ENCODE measurements at regions not wholly inside any gene's neighbourhood (a gene's known extent, or its start where the extent isn't known, plus 50 kb on each side); places are given as distances from the start of the nearest gene placed in this dataset.

DNA sequence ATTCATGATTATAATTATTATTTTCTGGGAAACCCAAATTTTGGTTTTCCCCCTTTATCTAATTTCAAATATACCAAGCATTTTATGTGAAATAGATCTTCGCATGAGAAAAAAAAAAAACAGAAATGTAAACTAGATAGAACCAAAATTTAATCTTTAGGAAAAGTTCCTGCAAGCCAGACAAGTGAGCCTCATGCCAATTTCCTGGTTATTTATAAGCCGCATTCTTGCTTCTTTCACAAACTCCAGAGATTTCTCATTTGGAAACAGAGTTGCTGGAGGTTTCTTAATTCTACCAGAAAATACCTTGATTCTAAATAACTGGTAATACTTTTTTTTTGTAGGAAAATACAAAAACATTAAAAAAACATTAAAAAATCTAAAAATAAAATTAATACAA is 690.4 kb upstream of the IGFBP3 start:
- intact Hi-C loops (cut with DNase I): no loop called here
- Histone ChIP-seq H3K27me3 (no peaks in the 10 kb centered on the region), H3K9me3 (no peaks in the 10 kb centered on the region), H3K36me3 (no peaks in the 10 kb centered on the region), H3K4me1 (no peaks in the 10 kb centered on the region), H3K27ac (no peak overlapping the region), H3K4me3 (no peak overlapping the region)
- TF ChIP-seq POLR2A (IDR thresholded peaks at IDR 0.05) (no peak), POLR2AphosphoS5 (IDR thresholded peaks at IDR 0.05; ENCODE audit: insufficient read depth in 1 of 2, low read depth in 1 of 2) (no peak)
- TF ChIP-seq, protein P1, sequence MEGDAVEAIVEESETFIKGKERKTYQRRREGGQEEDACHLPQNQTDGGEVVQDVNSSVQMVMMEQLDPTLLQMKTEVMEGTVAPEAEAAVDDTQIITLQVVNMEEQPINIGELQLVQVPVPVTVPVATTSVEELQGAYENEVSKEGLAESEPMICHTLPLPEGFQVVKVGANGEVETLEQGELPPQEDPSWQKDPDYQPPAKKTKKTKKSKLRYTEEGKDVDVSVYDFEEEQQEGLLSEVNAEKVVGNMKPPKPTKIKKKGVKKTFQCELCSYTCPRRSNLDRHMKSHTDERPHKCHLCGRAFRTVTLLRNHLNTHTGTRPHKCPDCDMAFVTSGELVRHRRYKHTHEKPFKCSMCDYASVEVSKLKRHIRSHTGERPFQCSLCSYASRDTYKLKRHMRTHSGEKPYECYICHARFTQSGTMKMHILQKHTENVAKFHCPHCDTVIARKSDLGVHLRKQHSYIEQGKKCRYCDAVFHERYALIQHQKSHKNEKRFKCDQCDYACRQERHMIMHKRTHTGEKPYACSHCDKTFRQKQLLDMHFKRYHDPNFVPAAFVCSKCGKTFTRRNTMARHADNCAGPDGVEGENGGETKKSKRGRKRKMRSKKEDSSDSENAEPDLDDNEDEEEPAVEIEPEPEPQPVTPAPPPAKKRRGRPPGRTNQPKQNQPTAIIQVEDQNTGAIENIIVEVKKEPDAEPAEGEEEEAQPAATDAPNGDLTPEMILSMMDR (IDR thresholded peaks at IDR 0.05): no peak
- DNase-seq (ENCODE audit: extremely low spot score in 2 of 2): no peak

DNA sequence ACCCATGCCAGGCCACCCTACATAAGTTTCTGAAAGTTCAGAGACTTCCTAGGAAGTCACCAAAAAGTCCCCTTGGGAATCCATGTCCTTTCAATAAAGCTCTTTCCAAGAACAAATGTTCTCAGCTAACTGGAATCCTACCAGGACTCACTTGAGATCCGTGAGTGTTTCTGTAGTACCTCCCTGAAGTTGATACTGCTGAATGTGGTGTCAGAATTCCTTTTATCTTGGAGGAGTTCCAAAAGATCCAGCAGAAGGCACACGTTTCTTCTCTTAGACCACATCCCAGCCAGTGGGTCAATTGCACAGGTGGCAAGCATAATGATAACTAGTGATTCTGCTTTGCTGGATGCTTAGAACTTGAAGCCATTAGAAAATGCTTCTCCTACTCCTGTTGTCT is 689.7 kb upstream of the IGFBP3 start:
- intact Hi-C loops (cut with DNase I): no loop called here
- TF ChIP-seq POLR2AphosphoS5 (IDR thresholded peaks at IDR 0.05; ENCODE audit: insufficient read depth in 1 of 2, low read depth in 1 of 2): no peak
- TF ChIP-seq, protein P1 (IDR thresholded peaks at IDR 0.05): no peak
- no peak for TF ChIP-seq POLR2A (IDR thresholded peaks at IDR 0.05)
- no peak overlapping the region for H3K27ac ChIP-seq

DNA sequence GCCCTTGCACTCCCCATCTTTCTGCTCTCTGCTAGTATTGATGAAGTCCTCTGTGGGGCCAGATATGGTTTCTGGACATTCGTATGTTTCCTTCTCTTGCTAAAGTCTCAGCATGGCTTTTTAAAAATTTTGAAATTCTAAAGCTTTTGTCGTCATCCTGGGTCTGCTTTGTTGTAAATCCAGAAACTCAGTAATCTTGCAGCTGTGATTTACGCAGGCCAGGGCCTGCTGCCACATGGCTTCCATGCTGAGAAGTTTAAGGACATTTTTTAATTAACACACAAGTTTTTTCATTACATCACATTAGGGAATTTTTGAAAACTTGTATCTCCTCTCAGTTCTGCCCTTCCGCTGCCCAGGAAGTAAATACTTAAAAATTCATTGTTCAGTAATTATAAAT is 686.1 kb upstream of the IGFBP3 start:
- no peak for DNase-seq (ENCODE audit: extremely low spot score in 2 of 2)
- intact Hi-C loops (cut with DNase I): no loop called here
- no peaks in the 10 kb centered on the region for H3K36me3 ChIP-seq
- H3K4me1 ChIP-seq: peaks cover 28% of the 10 kb centered on the region
- TF ChIP-seq, protein P1 (IDR thresholded peaks at IDR 0.05): no peak
- TF ChIP-seq POLR2AphosphoS5 (IDR thresholded peaks at IDR 0.05; ENCODE audit: insufficient read depth in 1 of 2, low read depth in 1 of 2) (no peak), POLR2A (IDR thresholded peaks at IDR 0.05) (no peak)
- no peak overlapping the region for H3K4me3 ChIP-seq
- H3K27me3 ChIP-seq: no peaks in the 10 kb centered on the region
- H3K9me3 ChIP-seq: no peaks in the 10 kb centered on the region
- no peak overlapping the region for H3K27ac ChIP-seq

More for the DNA sequence above, 689.7 kb upstream of the IGFBP3 start:
- no peak for DNase-seq (ENCODE audit: extremely low spot score in 2 of 2)
- H3K27me3 ChIP-seq: no peaks in the 10 kb centered on the region
- H3K4me1 ChIP-seq: no peaks in the 10 kb centered on the region
- no peaks in the 10 kb centered on the region for H3K9me3 ChIP-seq
- H3K4me3 ChIP-seq: no peak overlapping the region
- H3K36me3 ChIP-seq: no peaks in the 10 kb centered on the region

DNA sequence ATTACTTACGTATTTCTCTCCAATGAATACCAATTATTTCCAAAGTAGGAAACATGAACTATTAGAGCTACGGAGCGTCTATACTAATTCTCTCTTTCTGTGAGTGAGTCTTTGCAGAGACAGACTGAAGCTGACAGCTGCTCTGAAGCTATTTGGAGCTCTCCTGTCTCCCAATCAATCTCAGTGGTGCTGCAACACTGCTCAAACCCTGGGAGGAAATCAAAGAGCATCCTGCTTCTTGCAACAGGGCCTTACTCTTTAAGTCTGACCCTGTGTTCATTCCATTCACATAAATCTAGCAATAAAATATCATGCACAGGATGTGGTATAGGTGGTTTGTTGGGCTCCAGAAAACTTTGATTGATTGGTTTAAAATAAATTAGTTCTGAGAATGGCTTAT is 685.7 kb upstream of the IGFBP3 start:
- peaks cover 28% of the 10 kb centered on the region for H3K4me1 ChIP-seq
- intact Hi-C loops (cut with DNase I): no loop called here
- no peak overlapping the region for H3K27ac ChIP-seq

DNA sequence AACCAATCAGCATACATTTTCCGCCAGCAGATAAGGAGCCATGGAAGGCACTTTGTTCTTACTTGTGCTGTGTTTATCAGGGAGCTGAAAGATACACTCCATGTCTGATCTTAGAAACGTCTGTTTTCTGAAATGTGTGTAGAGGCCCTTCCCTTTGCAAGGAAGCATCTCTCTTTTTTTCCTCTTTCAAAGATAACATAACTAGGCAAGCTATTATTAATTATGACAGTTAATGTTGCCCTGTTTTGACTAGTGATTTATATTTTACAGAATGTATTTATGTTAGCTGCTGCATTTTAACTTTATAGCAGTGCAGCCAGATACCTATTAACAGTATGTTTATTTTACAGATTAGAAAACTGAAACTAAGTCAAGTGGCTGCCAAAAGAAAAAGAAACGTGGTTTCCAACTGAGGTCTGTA is 683.2 kb upstream of the IGFBP3 start:
- no peaks in the 10 kb centered on the region for H3K36me3 ChIP-seq
- no peak overlapping the region for H3K4me3 ChIP-seq
- intact Hi-C loops (cut with DNase I): no loop called here

More for the DNA sequence above, 685.7 kb upstream of the IGFBP3 start:
- H3K9me3 ChIP-seq: no peaks in the 10 kb centered on the region
- DNase-seq (ENCODE audit: extremely low spot score in 2 of 2): no peak
- H3K27me3 ChIP-seq: no peaks in the 10 kb centered on the region
- H3K36me3 ChIP-seq: no peaks in the 10 kb centered on the region
- no peak overlapping the region for H3K4me3 ChIP-seq
- TF ChIP-seq, protein P1 (IDR thresholded peaks at IDR 0.05): no peak
- TF ChIP-seq POLR2AphosphoS5 (IDR thresholded peaks at IDR 0.05; ENCODE audit: insufficient read depth in 1 of 2, low read depth in 1 of 2) (no peak), POLR2A (IDR thresholded peaks at IDR 0.05) (no peak)

More for the DNA sequence above, 683.2 kb upstream of the IGFBP3 start:
- no peaks in the 10 kb centered on the region for H3K9me3 ChIP-seq
- peak overlapping the region; percentile 73 for H3K27ac ChIP-seq
- no peak for DNase-seq (ENCODE audit: extremely low spot score in 2 of 2)
- TF ChIP-seq POLR2AphosphoS5 (IDR thresholded peaks at IDR 0.05; ENCODE audit: insufficient read depth in 1 of 2, low read depth in 1 of 2) (peak in 1 of 2 donors; percentile 5), POLR2A (IDR thresholded peaks at IDR 0.05) (no peak)
- TF ChIP-seq, protein P1 (IDR thresholded peaks at IDR 0.05): no peak
- peaks cover 28% of the 10 kb centered on the region for H3K4me1 ChIP-seq
- no peaks in the 10 kb centered on the region for H3K27me3 ChIP-seq
